Activated T-helper 17 cell treated with anti-CD3 and anti-CD28 coated beads, Interleukin-2, amount 50 U/mL, for 72 hours (primary cell): ENCODE measurements at regions not wholly inside any gene's neighbourhood (a gene's known extent, or its start where the extent isn't known, plus 50 kb on each side); places are given as distances from the start of the nearest gene placed in this dataset.
"Not testable (repeated sequence)": the region's sequence is repeated elsewhere in the genome, so short reads cannot be mapped to it uniquely, and the experiment has no call there.

Experiments used
- ATAC-seq: fragments of 150-1000 bp; cut with Tn5 transposase; replicated peaks from 2 replicates; pipeline ENCODE4 v1.10.0; 2021; ENCODE audit warnings: mild to moderate bottlenecking, moderate library complexity
- H3K27ac Mint-ChIP-seq: one replicate; pipeline ENCODE4 v1.8.0; 2022; ENCODE audit warnings: mixed read lengths
- H3K27me3 Mint-ChIP-seq: one replicate; pipeline ENCODE4 v1.8.0; 2022; ENCODE audit warnings: mixed read lengths
- H3K36me3 Mint-ChIP-seq: one replicate; pipeline ENCODE4 v1.8.0; 2022; ENCODE audit warnings: low read depth, mild to moderate bottlenecking, mixed read lengths
- H3K4me1 Mint-ChIP-seq: one replicate; pipeline ENCODE4 v1.8.0; 2022; ENCODE audit warnings: mixed read lengths
- H3K4me3 Mint-ChIP-seq: one replicate; pipeline ENCODE4 v1.8.0; 2022; ENCODE audit warnings: mild to moderate bottlenecking, mixed read lengths
- H3K9me3 Mint-ChIP-seq: one replicate; pipeline ENCODE4 v1.8.0; 2022; ENCODE audit warnings: mixed read lengths

GRCh38 chr1:157369808-157370521, 182.3 kb downstream of the FCRL5 start:
- ATAC-seq, result peak; percentile 52
- H3K36me3 Mint-ChIP-seq, result no peaks in the 10 kb centered on the region
- H3K4me3 Mint-ChIP-seq, result no peak overlapping the region
- no peaks in the 10 kb centered on the region for H3K9me3 Mint-ChIP-seq
- H3K27ac Mint-ChIP-seq, result no peak overlapping the region
- no peaks in the 10 kb centered on the region for H3K4me1 Mint-ChIP-seq
- H3K27me3 Mint-ChIP-seq, result peaks cover 19% of the 10 kb centered on the region

- not testable (repeated sequence) for H3K36me3 Mint-ChIP-seq, H3K4me3 Mint-ChIP-seq, ATAC-seq, H3K27ac Mint-ChIP-seq, H3K4me1 Mint-ChIP-seq, H3K9me3 Mint-ChIP-seq
- peaks cover 15% of the 10 kb centered on the region for H3K27me3 Mint-ChIP-seq
These were observed 183.4 kb downstream of the FCRL5 start for GRCh38 chr1:157368941-157369340.

GRCh38 chr1:157368363-157368762, 184.0 kb downstream of the FCRL5 start:
- Mint-ChIP-seq H3K9me3 (no peaks in the 10 kb centered on the region), H3K4me3 (no peak overlapping the region), H3K27me3 (peaks cover 9% of the 10 kb centered on the region), H3K4me1 (no peaks in the 10 kb centered on the region), H3K36me3 (no peaks in the 10 kb centered on the region), H3K27ac (no peak overlapping the region)
- no peak for ATAC-seq

- no peaks in the 10 kb centered on the region for H3K36me3 Mint-ChIP-seq
These were observed 184.4 kb downstream of the FCRL5 start for GRCh38 chr1:157367870-157368269.

GRCh38 chr1:157367091-157367739, 185.1 kb downstream of the FCRL5 start:
- no peak overlapping the region for H3K4me3 Mint-ChIP-seq
- H3K27ac Mint-ChIP-seq, result no peak overlapping the region
- H3K27me3 Mint-ChIP-seq, result peaks cover 7% of the 10 kb centered on the region
- no peak for ATAC-seq
- H3K4me1 Mint-ChIP-seq, result no peaks in the 10 kb centered on the region
- no peaks in the 10 kb centered on the region for H3K36me3 Mint-ChIP-seq
- H3K9me3 Mint-ChIP-seq, result no peaks in the 10 kb centered on the region

More at GRCh38 chr1:157367870-157368269, 184.4 kb downstream of the FCRL5 start:
- peaks cover 10% of the 10 kb centered on the region for H3K27me3 Mint-ChIP-seq
- H3K9me3 Mint-ChIP-seq, result no peaks in the 10 kb centered on the region
- no peaks in the 10 kb centered on the region for H3K4me1 Mint-ChIP-seq
- H3K27ac Mint-ChIP-seq, result no peak overlapping the region
- no peak overlapping the region for H3K4me3 Mint-ChIP-seq
- no peak for ATAC-seq

DNA sequence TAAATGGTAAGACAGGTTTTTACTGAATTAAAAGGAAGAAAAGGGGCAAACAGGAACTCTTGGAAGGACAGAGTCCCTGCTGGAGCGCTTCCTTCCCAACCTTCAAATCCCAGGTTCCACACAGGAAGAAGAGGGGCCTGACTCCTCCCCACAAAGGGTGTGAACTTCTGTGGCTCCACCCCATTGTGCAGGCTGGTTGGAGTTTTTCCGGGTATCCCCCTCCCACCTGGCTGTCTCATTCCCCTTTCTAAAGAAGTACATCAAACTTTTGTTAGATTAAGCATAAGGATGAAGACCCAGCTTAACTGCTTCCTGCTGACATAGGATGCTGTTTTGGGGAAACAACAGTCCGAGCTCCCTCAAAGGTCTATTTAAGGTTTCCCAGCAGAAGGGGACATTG, 187.7 kb downstream of the FCRL5 start:
- Mint-ChIP-seq H3K27me3 (peaks cover 18% of the 10 kb centered on the region), H3K9me3 (no peaks in the 10 kb centered on the region), H3K27ac (no peak overlapping the region), H3K36me3 (no peaks in the 10 kb centered on the region), H3K4me3 (no peak overlapping the region), H3K4me1 (no peaks in the 10 kb centered on the region)
- ATAC-seq, result no peak

- peak; percentile 32 for ATAC-seq
These were observed 188.6 kb downstream of the FCRL5 start for GRCh38 chr1:157363660-157364140.

DNA sequence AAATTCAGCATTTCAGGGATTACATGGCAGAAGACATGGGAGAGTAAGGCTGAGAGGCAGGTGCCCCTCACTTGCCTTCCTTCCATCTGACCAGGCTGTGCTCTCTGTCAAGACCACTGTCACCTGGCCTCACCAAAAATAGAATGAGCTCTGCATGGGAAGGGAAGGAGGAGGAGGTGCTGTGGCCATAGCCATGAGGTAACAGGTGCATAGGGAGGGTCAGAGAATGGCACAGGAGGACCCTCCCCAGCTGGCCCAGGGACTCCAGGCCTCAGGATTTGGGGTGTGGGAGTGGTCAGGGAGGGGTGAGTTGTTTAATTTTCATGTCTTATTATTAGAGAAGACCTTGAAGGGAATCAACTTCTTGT, 192.3 kb downstream of the FCRL5 start:
- H3K36me3 Mint-ChIP-seq, result no peaks in the 10 kb centered on the region
- ATAC-seq, result no peak
- no peak overlapping the region for H3K4me3 Mint-ChIP-seq
- H3K4me1 Mint-ChIP-seq, result no peaks in the 10 kb centered on the region
- peaks cover 15% of the 10 kb centered on the region for H3K27me3 Mint-ChIP-seq
- H3K9me3 Mint-ChIP-seq, result no peaks in the 10 kb centered on the region
- H3K27ac Mint-ChIP-seq, result no peak overlapping the region

More at GRCh38 chr1:157363660-157364140, 188.6 kb downstream of the FCRL5 start:
- H3K27ac Mint-ChIP-seq, result no peak overlapping the region
- no peaks in the 10 kb centered on the region for H3K9me3 Mint-ChIP-seq
- H3K36me3 Mint-ChIP-seq, result no peaks in the 10 kb centered on the region
- H3K4me3 Mint-ChIP-seq, result no peak overlapping the region
- no peaks in the 10 kb centered on the region for H3K4me1 Mint-ChIP-seq
- peaks cover 16% of the 10 kb centered on the region for H3K27me3 Mint-ChIP-seq

DNA sequence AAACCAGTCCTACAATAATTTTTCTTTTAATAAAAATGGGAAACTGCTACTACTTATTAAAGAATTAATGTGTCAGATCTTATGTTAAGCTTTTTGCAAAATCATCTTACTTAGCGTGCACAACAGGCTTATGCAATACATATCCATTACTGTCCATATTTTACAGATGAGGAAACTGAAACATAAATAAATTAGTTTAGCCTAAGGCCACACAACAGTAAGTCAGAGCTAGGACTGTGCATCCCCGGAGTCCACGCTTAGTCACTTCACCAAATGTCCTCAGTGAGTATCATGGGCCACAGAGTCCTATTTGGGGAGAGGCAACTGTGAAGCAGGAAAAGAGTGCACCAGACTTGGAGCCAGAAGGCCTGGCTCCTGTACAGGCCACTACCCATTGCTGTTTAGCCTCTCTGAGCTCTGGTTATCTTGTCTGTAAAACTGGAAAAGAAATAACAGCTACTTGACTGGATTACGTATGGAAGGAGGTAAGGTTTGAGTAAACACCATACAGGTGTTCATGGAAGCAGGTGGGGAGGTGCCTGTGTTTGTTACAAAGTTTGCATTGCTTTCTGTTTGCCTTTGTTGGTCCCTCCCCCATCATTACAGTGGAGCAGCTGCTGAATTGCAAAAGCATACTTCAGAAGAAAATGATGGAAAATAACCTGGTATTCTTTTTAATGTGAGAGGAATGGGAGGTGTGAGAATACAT, 192.8 kb downstream of the FCRL5 start:
- H3K4me1 Mint-ChIP-seq, result no peaks in the 10 kb centered on the region
- H3K36me3 Mint-ChIP-seq, result no peaks in the 10 kb centered on the region
- peaks cover 15% of the 10 kb centered on the region for H3K27me3 Mint-ChIP-seq
- no peak overlapping the region for H3K4me3 Mint-ChIP-seq
- ATAC-seq, result no peak
- no peak overlapping the region for H3K27ac Mint-ChIP-seq
- H3K9me3 Mint-ChIP-seq, result no peaks in the 10 kb centered on the region

DNA sequence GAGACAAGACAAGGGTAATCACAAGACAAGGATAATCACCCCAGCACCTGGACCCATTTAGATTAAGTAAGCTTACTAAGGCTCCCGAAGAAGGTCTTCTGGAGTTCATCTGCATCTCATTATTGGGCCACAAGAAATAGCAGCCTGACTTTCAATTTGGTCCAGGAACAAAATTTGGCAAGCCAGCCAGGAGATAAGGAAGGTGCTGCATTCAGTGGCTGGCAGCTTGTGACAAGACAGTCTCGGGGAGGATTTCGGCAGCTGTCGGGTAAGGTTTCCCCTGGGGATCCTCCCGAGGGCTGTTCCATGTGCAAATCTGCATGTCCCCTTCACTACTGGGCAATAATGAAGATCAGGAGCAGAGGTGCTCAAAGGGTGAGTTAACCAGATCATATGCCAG, 195.2 kb downstream of the FCRL5 start:
- Mint-ChIP-seq H3K4me1 (no peaks in the 10 kb centered on the region), H3K9me3 (no peaks in the 10 kb centered on the region), H3K36me3 (no peaks in the 10 kb centered on the region), H3K4me3 (no peak overlapping the region), H3K27me3 (peaks cover 12% of the 10 kb centered on the region), H3K27ac (no peak overlapping the region)
- no peak for ATAC-seq

DNA sequence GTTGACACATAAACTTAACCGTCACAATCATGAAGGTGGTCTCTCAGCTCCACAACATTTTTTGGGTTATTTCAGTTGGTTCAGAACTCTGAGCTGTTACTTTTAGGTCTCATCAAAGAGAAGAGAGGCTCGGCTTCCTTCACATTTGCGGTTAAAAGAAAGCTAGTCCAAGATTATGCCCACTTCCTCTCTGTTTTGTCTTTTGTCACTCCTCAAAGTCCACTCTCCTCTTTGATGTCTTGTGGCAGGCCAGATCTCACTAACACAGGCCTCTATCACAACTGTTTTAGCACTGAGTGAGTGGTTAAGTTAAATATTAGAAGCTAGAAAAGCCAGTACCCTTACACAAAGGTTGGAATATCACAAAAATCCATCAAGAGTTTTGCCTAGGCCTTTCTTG, 195.7 kb downstream of the FCRL5 start:
- Mint-ChIP-seq H3K27me3 (peaks cover 11% of the 10 kb centered on the region), H3K9me3 (no peaks in the 10 kb centered on the region), H3K36me3 (no peaks in the 10 kb centered on the region), H3K4me1 (no peaks in the 10 kb centered on the region), H3K27ac (no peak overlapping the region), H3K4me3 (no peak overlapping the region)
- no peak for ATAC-seq

- Mint-ChIP-seq H3K9me3 (no peaks in the 10 kb centered on the region), H3K27me3 (peaks cover 15% of the 10 kb centered on the region), H3K36me3 (no peaks in the 10 kb centered on the region), H3K27ac (no peak overlapping the region), H3K4me3 (no peak overlapping the region), H3K4me1 (no peaks in the 10 kb centered on the region)
- no peak for ATAC-seq
These were observed 198.8 kb downstream of the FCRL5 start for GRCh38 chr1:157353546-157353945.

- no peak overlapping the region for H3K27ac Mint-ChIP-seq
- H3K36me3 Mint-ChIP-seq, result no peaks in the 10 kb centered on the region
- peaks cover 16% of the 10 kb centered on the region for H3K27me3 Mint-ChIP-seq
- no peak for ATAC-seq
- H3K4me1 Mint-ChIP-seq, result no peaks in the 10 kb centered on the region
- no peaks in the 10 kb centered on the region for H3K9me3 Mint-ChIP-seq
- no peak overlapping the region for H3K4me3 Mint-ChIP-seq
These were observed 199.4 kb downstream of the FCRL5 start for GRCh38 chr1:157352817-157353408.

DNA sequence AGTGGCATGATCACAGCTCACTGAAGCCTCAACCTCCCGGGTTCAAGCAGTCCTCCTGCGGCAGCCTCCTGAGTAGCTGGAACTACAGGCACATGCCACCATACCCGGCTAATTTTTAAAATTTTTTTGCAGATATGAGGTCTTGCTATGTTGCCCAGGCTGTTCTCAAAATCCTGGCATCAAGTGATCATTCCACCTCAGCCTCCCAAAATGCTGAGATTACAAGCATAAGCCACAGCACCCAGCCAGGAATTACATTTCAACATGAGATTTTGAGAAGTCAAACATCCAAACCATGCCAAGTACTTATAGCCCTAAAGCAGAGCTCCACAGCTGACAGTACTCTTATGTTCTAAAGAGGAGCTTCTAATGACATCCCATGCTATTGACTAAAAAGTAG, 200.1 kb downstream of the FCRL5 start:
- ATAC-seq, result no peak
- H3K36me3 Mint-ChIP-seq, result no peaks in the 10 kb centered on the region
- H3K4me3 Mint-ChIP-seq, result no peak overlapping the region

More for the DNA sequence above, 200.1 kb downstream of the FCRL5 start:
- Mint-ChIP-seq H3K4me1 (no peaks in the 10 kb centered on the region), H3K9me3 (no peaks in the 10 kb centered on the region), H3K27ac (no peak overlapping the region), H3K27me3 (peaks cover 16% of the 10 kb centered on the region)
